ENCODE measurements at regions not wholly inside any gene's neighbourhood (a gene's known extent, or its start where the extent isn't known, plus 50 kb on each side); places are given as distances from the start of the nearest gene placed in this dataset.

DNA sequence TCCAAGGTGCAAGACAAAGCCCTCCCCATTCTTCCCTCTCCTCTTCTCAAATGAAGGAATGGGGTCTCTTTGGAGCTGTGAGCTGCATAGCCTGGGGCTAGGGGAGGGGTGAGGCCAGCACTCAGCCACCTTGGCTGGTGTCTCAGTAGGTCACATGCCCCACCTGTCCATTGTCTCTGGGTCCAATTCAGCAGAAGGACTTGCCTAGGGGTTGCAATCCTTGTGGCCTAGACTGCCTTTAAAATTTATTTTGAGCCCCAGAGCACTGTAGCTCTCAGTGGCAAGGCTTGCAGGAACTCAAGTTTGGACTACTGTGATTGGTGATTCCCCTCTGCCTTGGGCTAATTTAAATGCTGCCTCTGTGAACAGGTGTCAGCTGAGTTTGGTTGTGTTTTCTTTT lies 336.7 kb downstream of the DDX10 start:
- TF ChIP-seq POLR2A (IDR thresholded peaks at IDR 0.05; ENCODE audit: low read length) (no peak), RNF2 (IDR thresholded peaks at IDR 0.05; ENCODE audit: borderline replicate concordance, low read depth) (no peak), EP300 (IDR thresholded peaks at IDR 0.05) (no peak), SREBF2 (IDR thresholded peaks at IDR 0.05) (no peak), NR3C1 (IDR thresholded peaks at IDR 0.05) (no peak), CEBPB (IDR thresholded peaks at IDR 0.05) (no peak)
- TF ChIP-seq, protein P1, sequence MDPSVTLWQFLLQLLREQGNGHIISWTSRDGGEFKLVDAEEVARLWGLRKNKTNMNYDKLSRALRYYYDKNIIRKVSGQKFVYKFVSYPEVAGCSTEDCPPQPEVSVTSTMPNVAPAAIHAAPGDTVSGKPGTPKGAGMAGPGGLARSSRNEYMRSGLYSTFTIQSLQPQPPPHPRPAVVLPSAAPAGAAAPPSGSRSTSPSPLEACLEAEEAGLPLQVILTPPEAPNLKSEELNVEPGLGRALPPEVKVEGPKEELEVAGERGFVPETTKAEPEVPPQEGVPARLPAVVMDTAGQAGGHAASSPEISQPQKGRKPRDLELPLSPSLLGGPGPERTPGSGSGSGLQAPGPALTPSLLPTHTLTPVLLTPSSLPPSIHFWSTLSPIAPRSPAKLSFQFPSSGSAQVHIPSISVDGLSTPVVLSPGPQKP (IDR thresholded peaks at IDR 0.05; ENCODE audit: low read depth, low read length), result no peak
- TF ChIP-seq, protein P2, sequence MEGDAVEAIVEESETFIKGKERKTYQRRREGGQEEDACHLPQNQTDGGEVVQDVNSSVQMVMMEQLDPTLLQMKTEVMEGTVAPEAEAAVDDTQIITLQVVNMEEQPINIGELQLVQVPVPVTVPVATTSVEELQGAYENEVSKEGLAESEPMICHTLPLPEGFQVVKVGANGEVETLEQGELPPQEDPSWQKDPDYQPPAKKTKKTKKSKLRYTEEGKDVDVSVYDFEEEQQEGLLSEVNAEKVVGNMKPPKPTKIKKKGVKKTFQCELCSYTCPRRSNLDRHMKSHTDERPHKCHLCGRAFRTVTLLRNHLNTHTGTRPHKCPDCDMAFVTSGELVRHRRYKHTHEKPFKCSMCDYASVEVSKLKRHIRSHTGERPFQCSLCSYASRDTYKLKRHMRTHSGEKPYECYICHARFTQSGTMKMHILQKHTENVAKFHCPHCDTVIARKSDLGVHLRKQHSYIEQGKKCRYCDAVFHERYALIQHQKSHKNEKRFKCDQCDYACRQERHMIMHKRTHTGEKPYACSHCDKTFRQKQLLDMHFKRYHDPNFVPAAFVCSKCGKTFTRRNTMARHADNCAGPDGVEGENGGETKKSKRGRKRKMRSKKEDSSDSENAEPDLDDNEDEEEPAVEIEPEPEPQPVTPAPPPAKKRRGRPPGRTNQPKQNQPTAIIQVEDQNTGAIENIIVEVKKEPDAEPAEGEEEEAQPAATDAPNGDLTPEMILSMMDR (IDR thresholded peaks at IDR 0.05), result no peak
- TF ChIP-seq, protein P3, sequence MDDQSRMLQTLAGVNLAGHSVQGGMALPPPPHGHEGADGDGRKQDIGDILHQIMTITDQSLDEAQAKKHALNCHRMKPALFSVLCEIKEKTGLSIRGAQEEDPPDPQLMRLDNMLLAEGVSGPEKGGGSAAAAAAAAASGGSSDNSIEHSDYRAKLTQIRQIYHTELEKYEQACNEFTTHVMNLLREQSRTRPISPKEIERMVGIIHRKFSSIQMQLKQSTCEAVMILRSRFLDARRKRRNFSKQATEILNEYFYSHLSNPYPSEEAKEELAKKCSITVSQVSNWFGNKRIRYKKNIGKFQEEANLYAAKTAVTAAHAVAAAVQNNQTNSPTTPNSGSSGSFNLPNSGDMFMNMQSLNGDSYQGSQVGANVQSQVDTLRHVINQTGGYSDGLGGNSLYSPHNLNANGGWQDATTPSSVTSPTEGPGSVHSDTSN (IDR thresholded peaks at IDR 0.05), result no peak
- TF ChIP-seq, protein P4, sequence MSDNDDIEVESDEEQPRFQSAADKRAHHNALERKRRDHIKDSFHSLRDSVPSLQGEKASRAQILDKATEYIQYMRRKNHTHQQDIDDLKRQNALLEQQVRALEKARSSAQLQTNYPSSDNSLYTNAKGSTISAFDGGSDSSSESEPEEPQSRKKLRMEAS (IDR thresholded peaks at IDR 0.05), result no peak
- TF ChIP-seq, protein P5, sequence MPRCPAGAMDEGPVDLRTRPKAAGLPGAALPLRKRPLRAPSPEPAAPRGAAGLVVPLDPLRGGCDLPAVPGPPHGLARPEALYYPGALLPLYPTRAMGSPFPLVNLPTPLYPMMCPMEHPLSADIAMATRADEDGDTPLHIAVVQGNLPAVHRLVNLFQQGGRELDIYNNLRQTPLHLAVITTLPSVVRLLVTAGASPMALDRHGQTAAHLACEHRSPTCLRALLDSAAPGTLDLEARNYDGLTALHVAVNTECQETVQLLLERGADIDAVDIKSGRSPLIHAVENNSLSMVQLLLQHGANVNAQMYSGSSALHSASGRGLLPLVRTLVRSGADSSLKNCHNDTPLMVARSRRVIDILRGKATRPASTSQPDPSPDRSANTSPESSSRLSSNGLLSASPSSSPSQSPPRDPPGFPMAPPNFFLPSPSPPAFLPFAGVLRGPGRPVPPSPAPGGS (IDR thresholded peaks at IDR 0.05), result no peak
- TF ChIP-seq, protein P6, sequence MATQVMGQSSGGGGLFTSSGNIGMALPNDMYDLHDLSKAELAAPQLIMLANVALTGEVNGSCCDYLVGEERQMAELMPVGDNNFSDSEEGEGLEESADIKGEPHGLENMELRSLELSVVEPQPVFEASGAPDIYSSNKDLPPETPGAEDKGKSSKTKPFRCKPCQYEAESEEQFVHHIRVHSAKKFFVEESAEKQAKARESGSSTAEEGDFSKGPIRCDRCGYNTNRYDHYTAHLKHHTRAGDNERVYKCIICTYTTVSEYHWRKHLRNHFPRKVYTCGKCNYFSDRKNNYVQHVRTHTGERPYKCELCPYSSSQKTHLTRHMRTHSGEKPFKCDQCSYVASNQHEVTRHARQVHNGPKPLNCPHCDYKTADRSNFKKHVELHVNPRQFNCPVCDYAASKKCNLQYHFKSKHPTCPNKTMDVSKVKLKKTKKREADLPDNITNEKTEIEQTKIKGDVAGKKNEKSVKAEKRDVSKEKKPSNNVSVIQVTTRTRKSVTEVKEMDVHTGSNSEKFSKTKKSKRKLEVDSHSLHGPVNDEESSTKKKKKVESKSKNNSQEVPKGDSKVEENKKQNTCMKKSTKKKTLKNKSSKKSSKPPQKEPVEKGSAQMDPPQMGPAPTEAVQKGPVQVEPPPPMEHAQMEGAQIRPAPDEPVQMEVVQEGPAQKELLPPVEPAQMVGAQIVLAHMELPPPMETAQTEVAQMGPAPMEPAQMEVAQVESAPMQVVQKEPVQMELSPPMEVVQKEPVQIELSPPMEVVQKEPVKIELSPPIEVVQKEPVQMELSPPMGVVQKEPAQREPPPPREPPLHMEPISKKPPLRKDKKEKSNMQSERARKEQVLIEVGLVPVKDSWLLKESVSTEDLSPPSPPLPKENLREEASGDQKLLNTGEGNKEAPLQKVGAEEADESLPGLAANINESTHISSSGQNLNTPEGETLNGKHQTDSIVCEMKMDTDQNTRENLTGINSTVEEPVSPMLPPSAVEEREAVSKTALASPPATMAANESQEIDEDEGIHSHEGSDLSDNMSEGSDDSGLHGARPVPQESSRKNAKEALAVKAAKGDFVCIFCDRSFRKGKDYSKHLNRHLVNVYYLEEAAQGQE (IDR thresholded peaks at IDR 0.05), result no peak
